ENCODE measurements at regions not wholly inside any gene's neighbourhood (a gene's known extent, or its start where the extent isn't known, plus 50 kb on each side); places are given as distances from the start of the nearest gene placed in this dataset.

- ChIA-PET RAD21 (ENCODE audit: unreplicated experiment) (no interaction called here), SMC1A (ENCODE audit: uncharacterized antibody, unreplicated experiment) (no interaction called here), CTCF (no interaction called here), POLR2A (no interaction called here)
- Histone ChIP-seq H3K9ac (ENCODE audit: control insufficient read depth, insufficient read depth, low read length) (no peak overlapping the region), H2AFZ (ENCODE audit: control insufficient read depth, low read depth, low read length) (no peak overlapping the region), H3K4me1 (ENCODE audit: control insufficient read depth, insufficient read depth, low read length) (no peaks in the 10 kb centered on the region), H4K20me1 (ENCODE audit: control insufficient read depth, insufficient read depth) (no peaks in the 10 kb centered on the region), H3K9me3 (replicated peaks; ENCODE audit: control insufficient read depth, insufficient read depth, low read length) (no peaks in the 10 kb centered on the region), H3K79me2 (ENCODE audit: control insufficient read depth, insufficient read depth, low read length) (no peaks in the 10 kb centered on the region), H3K27ac (ENCODE audit: control insufficient read depth, insufficient read depth) (no peak overlapping the region), H3K4me2 (ENCODE audit: control insufficient read depth, insufficient read depth) (no peak overlapping the region), H3K4me3 (no peak overlapping the region), H3K27me3 (replicated peaks in 1 of 2; ENCODE audit: control insufficient read depth in 2 of 2, insufficient read depth in 2 of 2, low read length in 1 of 2) (no peaks in the 10 kb centered on the region), H3K36me3 (ENCODE audit: control insufficient read depth in 2 of 2, insufficient read depth in 2 of 2, low read length in 1 of 2) (no peaks in the 10 kb centered on the region)
- FAIRE-seq = no peak
- DNase-seq (ENCODE audit: low read depth, low spot score) = no peak
- TF ChIP-seq FOXK2 (IDR thresholded peaks at IDR 0.05) (no peak), SMC3 (IDR thresholded peaks at IDR 0.05; ENCODE audit: borderline replicate concordance, low read length) (no peak), GABPA (IDR thresholded peaks at IDR 0.05; ENCODE audit: low read depth) (no peak), MYB (IDR thresholded peaks at IDR 0.05; ENCODE audit: borderline replicate concordance, low read depth, low read length) (no peak), IRF4 (IDR thresholded peaks at IDR 0.05; ENCODE audit: low read depth, low read length) (no peak), ELK1 (IDR thresholded peaks at IDR 0.05; ENCODE audit: low read depth, low read length) (no peak), PAX8 (IDR thresholded peaks at IDR 0.05) (no peak), SMAD5 (IDR thresholded peaks at IDR 0.05; ENCODE audit: low read depth) (no peak), PKNOX1 (IDR thresholded peaks at IDR 0.05) (no peak), CBFB (IDR thresholded peaks at IDR 0.05; ENCODE audit: low read depth) (no peak), MEF2B (IDR thresholded peaks at IDR 0.05; ENCODE audit: partially characterized antibody, poor library complexity, severe bottlenecking) (no peak), CHD1 (IDR thresholded peaks at IDR 0.05; ENCODE audit: low read depth, low read length) (no peak), BMI1 (IDR thresholded peaks at IDR 0.05; ENCODE audit: borderline replicate concordance) (no peak), SMARCA5 (IDR thresholded peaks at IDR 0.05) (no peak)
- 0% methylated on average over 1 of the region's 1 CpG for WGBS (ENCODE audit: insufficient coverage, insufficient replicate concordance, low lambda C conversion rate, missing lambda C conversion rate)
- no peak for ATAC-seq
- intact Hi-C loops (cut with micrococcal nuclease; ENCODE audit: unreplicated experiment) (no loop called here), in situ Hi-C loops (cut with MboI) (no loop called here)
- no TSS peak for BruUV-seq (replicated peaks)
Measured at GRCh38 chr13:85383291-85383690, 415.9 kb downstream of the SLITRK6 start.
